ENCODE measurements at regions not wholly inside any gene's neighbourhood (a gene's known extent, or its start where the extent isn't known, plus 50 kb on each side); places are given as distances from the start of the nearest gene placed in this dataset.

DNA sequence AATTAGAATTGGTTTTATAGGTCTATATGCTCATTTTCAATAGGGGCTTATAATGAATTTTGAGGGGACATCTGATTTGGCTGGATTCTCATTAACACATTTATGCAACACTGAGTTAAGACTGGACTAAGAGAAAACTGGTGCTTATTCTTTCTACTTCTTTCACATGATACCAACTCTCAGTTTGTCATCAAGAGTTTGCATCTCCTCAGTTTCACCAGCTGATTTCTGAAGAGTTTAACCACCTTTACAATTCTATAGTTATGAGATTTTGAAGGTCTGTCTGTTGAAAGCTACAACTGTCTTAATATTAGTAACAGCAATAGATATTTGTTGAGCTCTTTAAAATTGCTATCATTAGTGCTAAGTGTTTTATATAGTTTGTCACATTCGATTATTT lies 867.0 kb upstream of the SORCS1 start:
- TF ChIP-seq, protein P1, sequence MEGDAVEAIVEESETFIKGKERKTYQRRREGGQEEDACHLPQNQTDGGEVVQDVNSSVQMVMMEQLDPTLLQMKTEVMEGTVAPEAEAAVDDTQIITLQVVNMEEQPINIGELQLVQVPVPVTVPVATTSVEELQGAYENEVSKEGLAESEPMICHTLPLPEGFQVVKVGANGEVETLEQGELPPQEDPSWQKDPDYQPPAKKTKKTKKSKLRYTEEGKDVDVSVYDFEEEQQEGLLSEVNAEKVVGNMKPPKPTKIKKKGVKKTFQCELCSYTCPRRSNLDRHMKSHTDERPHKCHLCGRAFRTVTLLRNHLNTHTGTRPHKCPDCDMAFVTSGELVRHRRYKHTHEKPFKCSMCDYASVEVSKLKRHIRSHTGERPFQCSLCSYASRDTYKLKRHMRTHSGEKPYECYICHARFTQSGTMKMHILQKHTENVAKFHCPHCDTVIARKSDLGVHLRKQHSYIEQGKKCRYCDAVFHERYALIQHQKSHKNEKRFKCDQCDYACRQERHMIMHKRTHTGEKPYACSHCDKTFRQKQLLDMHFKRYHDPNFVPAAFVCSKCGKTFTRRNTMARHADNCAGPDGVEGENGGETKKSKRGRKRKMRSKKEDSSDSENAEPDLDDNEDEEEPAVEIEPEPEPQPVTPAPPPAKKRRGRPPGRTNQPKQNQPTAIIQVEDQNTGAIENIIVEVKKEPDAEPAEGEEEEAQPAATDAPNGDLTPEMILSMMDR (conservative IDR thresholded peaks at IDR 0.05), result no peak
- no peak for TF ChIP-seq EZH2 (IDR thresholded peaks at IDR 0.05; ENCODE audit: low read depth)

Measured in PC-9 (cell line).